GM18519 (cell line): ENCODE measurements at regions not wholly inside any gene's neighbourhood (a gene's known extent, or its start where the extent isn't known, plus 50 kb on each side); places are given as distances from the start of the nearest gene placed in this dataset.

Experiments used
- ATAC-seq: cut with Tn5 transposase; IDR thresholded peaks from one replicate; pipeline ENCODE4 v1.9.1; 2021; ENCODE audit warnings: mild to moderate bottlenecking, moderate library complexity; ENCODE audit not compliant: unreplicated experiment, low FRiP score

GRCh38 chr7:21354284-21354683 lies 73.6 kb upstream of the SP4 start:
- ATAC-seq, result no peak

GRCh38 chr7:21355406-21355874 lies 72.4 kb upstream of the SP4 start:
- peak; percentile 76 for ATAC-seq

- ATAC-seq, result no peak
These were observed 71.3 kb upstream of the SP4 start for GRCh38 chr7:21356616-21357015.

DNA sequence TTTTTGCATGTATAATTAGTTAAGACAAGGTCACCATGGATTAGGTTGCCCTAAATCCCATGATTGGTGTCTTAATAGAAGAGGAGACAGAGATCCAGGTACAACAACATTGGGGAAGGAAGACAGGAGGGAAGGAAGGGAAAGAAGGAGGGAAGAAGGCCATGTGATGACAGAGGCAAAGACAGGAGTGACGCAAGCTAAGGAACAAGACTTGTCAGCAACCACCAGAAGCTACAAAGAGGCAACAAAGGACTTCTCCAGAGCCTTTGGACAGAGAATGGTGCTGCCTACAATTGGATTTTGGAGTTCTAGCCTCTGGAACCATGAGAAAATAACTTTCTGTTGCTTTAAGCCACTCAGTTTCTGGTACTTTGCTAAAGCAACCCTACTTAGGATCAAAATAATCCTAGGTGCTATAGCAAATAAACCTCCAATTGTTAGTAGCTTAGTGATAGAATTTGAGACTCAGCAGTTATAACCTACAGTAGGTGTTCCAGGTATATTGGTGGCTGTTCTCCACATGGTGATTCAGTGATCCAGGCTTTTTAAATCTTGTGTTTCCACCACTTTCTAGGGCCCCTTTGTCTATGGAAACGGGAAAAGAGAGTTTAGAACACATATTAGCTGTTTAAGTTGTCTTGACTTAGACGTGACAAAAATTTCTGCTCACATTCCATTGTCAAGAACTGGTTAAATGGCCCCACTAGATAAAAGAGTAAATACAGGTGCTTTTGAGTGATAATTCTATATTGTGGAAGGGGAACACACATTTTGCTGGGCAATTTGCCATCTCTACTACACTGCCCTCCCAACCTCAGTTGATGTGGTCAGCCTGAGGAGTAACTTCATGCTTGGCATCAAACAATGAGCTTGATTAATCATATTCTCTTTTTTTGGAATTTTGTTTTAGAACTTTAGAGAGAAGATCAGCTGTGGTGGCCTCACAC lies 70.5 kb upstream of the SP4 start:
- ATAC-seq, result no peak

GRCh38 chr7:21358648-21359047 lies 69.2 kb upstream of the SP4 start:
- no peak for ATAC-seq

- ATAC-seq, result no peak
These were observed 68.7 kb upstream of the SP4 start for GRCh38 chr7:21359163-21359562.

DNA sequence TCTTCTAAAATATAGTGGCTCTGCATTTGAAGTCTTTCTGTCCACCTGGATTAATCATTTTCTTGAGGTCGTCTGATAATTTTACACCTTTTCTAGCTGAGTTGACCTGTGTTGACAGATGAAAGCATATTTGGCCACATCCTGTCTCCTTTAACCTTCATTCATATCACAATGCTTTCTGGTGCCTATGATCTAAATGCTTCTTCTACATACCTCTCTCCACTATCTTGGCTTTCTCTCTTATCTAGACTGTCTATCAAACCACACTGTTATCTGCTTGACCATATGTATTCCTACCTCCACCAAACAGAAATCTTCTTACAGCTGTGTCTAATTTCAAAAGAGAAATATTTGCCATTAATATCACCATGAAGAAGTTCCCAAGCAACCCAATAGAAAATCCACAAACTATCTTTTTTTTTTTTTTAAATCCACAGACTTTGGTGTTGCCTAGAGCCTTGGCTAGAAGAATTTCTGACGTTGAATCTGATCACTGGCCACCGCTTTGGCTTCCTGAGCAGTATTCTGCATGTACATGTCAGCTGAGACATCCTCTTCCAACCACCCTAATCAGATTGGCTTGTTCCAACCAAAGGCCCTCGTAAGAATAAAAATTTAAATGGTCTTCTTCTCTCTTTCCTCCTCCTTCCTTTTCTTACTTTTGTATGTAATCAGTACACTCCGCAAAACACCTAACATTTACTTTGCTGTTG lies 66.3 kb upstream of the SP4 start:
- no peak for ATAC-seq

GRCh38 chr7:21364801-21365271 lies 63.0 kb upstream of the SP4 start:
- peak; percentile 82 for ATAC-seq

- ATAC-seq, result no peak
These were observed 61.8 kb upstream of the SP4 start for GRCh38 chr7:21365866-21366624.

DNA sequence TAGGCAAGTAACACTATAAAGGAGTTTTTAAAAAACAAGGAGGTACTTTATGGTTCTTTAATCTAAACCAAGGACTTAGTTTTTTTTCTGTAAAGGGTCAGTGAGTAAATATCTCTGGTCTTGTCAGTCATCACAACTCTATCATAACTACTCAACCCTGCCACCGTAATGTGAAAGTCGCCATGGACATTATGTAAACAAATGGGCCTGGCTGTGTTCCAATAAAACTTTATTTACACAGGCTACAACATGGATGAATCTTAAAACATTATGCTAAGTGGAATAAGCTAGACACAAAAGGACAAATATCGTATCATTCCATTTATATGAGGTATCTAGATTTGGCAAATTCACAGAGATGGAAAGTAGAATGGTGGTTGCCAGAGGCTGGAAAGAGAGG lies 60.8 kb upstream of the SP4 start:
- no peak for ATAC-seq

- ATAC-seq, result no peak
These were observed 60.3 kb upstream of the SP4 start for GRCh38 chr7:21367537-21367936.

DNA sequence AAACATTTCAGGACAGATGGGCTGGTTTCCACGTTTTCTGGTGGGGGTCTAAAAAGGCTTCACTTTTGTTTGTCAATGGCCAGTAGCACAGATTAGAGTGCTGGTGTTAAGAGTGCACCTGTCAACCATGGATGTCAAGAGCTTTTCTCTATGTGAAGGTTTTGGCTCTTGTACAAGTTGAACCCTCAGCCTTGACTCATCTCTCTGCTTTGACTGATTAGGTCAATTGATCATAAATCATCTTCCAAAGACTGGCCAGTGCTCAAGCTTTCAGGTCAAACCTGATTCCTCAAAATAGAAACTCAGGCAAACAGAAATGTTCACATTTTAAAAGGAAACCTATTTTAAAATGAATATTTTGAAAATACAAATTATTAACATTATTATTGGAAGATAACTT lies 59.6 kb upstream of the SP4 start:
- ATAC-seq, result no peak

DNA sequence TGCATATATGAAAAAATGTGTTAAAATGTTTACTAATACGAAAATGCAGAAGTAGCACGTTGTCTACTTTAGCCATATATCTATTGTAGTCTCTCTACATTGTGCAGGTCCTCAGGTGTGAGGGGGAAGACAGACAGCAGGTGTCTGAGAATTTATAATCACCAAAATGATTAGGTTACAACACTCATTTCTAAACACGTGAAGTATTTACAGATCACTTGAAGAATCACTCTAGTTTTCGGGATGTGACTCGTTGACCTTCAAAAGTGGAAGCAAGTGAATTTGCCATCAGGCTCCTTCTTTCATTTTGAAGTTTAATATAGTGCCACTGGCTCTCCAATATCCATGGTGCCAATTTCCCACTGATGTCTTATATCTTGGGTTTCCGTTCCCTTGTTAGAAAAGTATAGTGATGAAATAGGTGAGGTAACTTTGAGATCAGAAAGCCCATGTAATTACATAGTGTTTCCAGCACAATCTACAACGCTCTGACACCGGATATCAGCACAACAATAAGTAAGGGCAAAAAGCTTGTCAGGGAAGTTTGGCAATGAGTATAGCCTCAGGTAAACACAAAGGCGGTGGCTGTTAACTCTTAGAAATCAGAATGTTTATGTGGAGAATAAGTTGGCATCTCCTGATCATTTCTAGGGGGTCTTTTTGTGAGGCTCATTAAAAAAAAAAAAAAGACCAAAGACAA lies 57.5 kb upstream of the SP4 start:
- ATAC-seq, result no peak

- peak; percentile 54 for ATAC-seq
These were observed 56.5 kb upstream of the SP4 start for GRCh38 chr7:21371360-21371759.

GRCh38 chr7:21373031-21373430 lies 54.9 kb upstream of the SP4 start:
- ATAC-seq, result no peak

DNA sequence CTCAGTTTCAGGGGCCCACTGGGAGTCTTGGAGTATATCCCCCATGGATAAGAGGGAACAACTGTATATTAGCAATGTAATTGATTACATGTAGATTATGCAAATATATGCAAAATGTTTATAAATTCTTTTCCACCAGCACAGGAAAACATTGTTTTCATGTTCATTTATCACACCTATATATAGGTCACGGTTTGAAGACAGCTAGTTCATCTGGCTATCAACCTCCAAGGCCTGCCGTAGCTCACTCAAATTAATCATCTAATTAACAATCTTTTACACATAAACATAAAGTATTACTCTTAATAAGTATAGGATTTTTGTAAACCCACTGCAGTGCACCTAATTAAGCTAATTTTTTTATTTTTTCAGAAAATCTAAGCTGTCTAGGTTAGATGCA lies 53.7 kb upstream of the SP4 start:
- no peak for ATAC-seq

DNA sequence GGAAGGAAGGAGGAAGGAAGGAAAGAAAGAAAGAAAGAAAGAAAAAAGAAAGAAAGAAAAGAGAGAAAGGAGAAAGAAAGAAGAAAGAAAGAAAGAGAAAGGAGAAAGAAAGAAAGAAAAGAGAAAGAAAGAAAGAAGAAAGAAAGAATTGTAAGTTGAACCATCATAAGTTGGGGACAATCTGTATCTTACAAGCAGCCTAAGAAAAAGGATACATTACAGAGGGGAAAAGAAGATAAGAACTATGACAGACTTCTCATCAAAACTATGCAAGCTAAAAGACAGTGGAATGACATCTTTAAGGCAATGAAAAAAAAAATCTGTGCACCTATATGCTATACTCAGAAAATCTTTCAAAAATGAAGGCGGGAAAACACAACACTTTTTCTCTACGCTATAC lies 50.3 kb upstream of the SP4 start:
- no peak for ATAC-seq
